Stimulated activated CD8-positive, alpha-beta memory T cell treated with anti-CD3 and anti-CD28 coated beads, Interleukin-2, amount 100 ng/mL, for 1 hour (primary cell): ENCODE measurements at regions not wholly inside any gene's neighbourhood (a gene's known extent, or its start where the extent isn't known, plus 50 kb on each side); places are given as distances from the start of the nearest gene placed in this dataset.
"Not testable (repeated sequence)": the region's sequence is repeated elsewhere in the genome, so short reads cannot be mapped to it uniquely, and the experiment has no call there.

Experiments
- DNase-seq, 2 donors: peaks; one replicate each; pipeline ENCODE4 v3.0.0-alpha.2; 2020; ENCODE audit warnings: low read depth in 2 of 2

- DNase-seq: not testable (repeated sequence)
These were observed 142.2 kb upstream of the ZNF722 start for GRCh38 chr7:63856466-63856865.

GRCh38 chr7:63867127-63867526, 131.5 kb upstream of the ZNF722 start:
- no peak for DNase-seq

- DNase-seq: not testable (repeated sequence)
These were observed 124.4 kb upstream of the ZNF722 start for GRCh38 chr7:63874242-63874641.

- DNase-seq: no peak
These were observed 121.8 kb upstream of the ZNF722 start for GRCh38 chr7:63876707-63877322.

- no peak for DNase-seq
These were observed 111.6 kb upstream of the ZNF722 start for GRCh38 chr7:63887031-63887430.

GRCh38 chr7:63899691-63900393, 98.8 kb upstream of the ZNF722 start:
- DNase-seq: peak; percentile 66 to 73

GRCh38 chr7:63900394-63901203, 98.0 kb upstream of the ZNF722 start:
- peak; percentile 69 to 84 for DNase-seq

- not testable (repeated sequence) for DNase-seq
These were observed 97.5 kb upstream of the ZNF722 start for GRCh38 chr7:63901204-63901506.

- no peak for DNase-seq
These were observed 79.7 kb upstream of the ZNF722 start for GRCh38 chr7:63918986-63919385.

GRCh38 chr7:63925262-63925625, 73.4 kb upstream of the ZNF722 start:
- no peak for DNase-seq

- peak; percentile 80 to 85 for DNase-seq
These were observed 72.8 kb upstream of the ZNF722 start for GRCh38 chr7:63925626-63926460.

GRCh38 chr7:63927261-63927660, 71.4 kb upstream of the ZNF722 start:
- no peak for DNase-seq

GRCh38 chr7:63931057-63931600, 67.5 kb upstream of the ZNF722 start:
- DNase-seq: no peak

GRCh38 chr7:63931985-63932577, 66.6 kb upstream of the ZNF722 start:
- no peak for DNase-seq
